CD4-positive, alpha-beta T cell treated with Interleukin-17A for 4 hours (primary cell): ENCODE measurements at regions not wholly inside any gene's neighbourhood (a gene's known extent, or its start where the extent isn't known, plus 50 kb on each side); places are given as distances from the start of the nearest gene placed in this dataset.

ENCODE experiments used
- DNase-seq: peaks from one replicate; pipeline ENCODE4 v3.0.0-alpha.2; 2020; ENCODE audit warnings: mixed read lengths

DNA sequence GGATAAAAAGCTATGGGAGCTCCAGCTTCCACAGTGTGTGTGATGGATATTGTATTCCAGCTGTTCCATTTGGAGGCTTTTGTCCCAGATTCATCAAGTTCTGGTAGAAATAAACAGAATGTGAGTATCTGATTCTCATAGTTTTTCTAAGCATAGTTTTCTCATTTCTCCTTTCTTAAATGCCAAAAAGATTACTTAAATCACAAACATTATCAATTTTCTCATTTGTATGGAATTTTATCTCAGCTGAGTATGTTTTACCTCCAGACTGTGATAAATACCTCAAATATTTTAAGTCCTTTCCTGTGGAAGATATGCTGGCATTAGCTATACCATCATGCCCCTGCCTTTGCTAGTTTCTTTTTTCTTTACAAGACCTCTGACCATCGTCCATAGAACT is 767.3 kb downstream of the TFAP2A start:
- DNase-seq = no peak

DNA sequence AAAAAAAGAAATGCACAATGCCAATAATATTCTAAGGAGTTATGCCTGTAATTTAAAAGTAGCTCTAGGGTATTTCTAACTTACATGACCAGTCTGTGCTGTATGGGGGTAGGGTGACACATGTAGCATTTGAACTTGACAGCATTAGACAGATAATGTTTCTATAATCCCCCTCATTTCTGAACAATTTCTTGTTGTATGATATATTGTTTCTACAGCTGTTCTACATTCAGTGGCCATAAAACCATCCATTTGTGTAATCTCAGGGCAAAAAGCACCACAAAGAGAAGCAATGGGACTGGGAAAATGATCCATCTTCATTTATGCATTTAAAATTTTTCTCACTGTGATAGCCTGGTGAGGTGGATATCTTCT is 767.8 kb downstream of the TFAP2A start:
- no peak for DNase-seq

DNA sequence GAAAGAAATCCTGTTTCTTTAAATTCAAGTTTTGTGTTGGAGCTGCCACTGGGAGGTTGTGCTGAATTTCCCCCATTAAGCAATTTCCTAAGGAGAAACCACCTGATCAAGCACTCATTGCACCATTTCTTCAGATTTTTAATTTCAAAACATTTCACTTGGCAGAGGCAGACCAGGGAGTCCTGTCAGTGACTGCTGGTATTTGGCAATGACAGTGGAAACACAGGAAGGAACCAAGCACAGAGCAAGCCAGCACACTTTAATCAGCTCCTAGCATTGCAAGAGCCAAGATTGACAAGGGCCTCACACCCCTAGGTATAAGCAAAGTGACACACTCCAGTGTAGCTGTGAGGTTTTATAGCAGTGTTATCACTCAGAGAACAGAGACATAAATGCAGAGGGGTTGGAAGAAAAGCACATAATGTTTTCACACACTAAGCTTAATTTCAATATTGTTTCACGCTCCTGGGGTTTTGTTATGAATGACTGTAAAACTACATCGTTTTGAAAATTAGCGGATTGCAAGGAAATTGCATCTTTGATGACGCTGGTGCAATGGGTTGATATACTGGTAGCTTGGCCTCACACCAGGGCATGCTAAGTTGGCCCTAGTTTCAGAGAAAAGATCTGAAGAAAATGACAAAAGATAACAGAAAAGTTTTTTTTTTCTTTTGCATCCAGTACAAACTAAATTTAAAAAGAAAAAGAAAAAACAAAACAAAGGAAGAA is 768.4 kb downstream of the TFAP2A start:
- no peak for DNase-seq

DNA sequence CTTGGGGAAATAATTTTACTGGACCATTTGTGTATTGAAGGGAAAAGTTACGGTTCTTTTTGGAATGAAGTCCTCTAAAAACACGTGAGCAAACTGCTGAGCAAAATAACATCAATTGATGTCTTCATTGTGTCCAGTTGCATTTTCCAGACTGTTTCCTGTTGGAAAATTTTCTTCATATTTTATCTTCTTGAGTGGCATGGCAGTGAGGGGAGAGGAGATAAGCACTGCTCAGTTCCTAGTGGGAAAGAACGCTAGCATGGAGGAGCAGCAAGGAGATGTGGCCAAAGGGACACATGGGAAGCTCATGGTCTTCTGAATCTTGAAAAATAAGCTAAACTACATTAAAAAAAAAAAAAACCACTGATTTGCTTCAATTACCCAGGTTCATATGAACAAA is 776.0 kb downstream of the TFAP2A start:
- no peak for DNase-seq

DNA sequence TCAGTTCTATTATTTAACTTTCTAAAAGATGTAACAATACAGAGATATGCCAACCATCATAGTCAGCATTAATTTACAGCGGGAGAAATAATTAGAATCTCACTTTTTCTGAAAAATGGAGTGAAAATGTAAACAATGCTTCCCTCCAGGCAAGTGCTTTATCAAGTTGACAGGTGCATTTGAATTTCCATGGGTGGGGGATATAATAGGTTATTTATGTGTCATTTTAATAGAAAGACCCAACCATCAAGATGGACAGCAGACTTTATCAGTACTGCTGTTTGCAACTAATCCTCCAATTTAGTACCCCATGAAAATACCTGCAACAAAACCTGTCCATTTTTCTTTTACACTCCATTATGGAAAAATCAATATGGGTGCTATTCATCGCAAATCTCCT is 780.1 kb downstream of the TFAP2A start:
- DNase-seq = no peak

DNA sequence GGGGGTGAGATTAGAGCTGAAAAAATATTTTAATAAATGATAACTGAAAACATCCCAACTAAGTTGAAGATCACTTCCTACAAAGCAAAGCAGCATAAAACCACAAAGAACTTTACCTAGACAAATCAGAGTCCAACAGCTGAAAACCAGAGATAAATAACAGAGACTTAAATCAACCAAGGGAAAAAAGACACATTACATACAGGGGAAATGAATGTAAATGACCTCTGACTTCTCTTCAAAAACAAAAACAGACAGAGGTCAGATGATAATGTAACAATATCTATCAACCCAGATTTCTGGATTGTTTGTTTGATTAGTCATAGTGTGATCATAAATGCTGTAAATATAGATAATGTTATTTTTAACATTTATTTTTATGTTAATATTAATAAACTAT is 782.8 kb downstream of the TFAP2A start:
- DNase-seq = no peak

DNA sequence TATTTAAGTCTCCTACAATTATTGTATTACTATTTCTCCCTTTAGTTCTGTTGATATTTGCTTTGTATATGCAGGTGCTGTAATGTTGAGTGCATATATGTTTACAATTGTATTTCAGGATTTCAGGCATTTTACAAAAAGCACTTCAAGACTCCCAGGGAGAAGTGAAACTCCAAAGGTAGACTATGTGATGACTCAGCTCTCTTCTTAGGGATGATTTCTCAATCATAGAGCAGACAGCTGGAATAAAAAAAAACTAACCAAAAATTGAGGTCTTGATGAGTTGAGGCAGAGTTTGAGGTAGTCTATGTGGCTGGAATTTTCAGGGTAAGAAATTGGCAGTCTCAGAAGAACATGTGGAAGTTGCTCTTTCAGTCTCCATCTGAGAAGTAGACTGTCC is 786.1 kb downstream of the TFAP2A start:
- DNase-seq = no peak

DNA sequence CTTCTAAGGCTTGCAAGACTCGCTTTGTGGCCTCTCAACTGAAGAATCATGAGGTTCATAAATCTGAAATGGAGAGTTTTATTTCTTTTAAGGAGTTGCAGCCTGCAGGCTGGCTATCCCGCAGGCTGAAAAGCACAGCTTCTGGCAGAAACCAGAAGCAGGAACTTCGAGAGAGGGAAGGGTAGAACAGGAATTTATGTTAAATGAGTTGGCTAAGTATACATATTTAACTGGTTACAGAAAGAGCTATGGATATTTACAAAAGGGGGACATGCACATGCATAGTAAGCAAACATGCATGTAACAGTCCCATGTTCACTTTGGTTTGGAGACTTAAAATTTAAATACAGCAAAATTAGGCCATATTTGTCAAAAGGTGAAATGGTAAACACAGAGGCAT is 787.0 kb downstream of the TFAP2A start:
- DNase-seq = no peak

DNA sequence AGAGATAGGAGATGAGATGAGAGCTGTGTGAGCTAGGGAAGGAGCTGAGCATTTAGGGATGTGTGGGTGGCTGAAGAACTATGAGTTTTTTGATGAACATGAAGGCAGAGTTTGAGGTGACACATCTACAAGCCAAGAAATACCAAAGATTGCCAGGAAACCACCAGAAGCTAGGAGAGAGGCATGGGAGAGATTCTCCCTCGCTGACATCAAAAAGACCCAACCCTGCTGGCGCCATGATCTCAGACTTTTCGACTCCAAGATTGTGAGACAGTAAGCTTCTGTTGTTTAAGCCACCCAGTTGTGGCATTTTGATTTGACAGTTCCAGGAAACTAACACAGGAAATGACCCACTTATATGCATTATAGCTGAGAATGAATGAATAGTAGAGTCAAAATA is 790.9 kb downstream of the TFAP2A start:
- no peak for DNase-seq

DNA sequence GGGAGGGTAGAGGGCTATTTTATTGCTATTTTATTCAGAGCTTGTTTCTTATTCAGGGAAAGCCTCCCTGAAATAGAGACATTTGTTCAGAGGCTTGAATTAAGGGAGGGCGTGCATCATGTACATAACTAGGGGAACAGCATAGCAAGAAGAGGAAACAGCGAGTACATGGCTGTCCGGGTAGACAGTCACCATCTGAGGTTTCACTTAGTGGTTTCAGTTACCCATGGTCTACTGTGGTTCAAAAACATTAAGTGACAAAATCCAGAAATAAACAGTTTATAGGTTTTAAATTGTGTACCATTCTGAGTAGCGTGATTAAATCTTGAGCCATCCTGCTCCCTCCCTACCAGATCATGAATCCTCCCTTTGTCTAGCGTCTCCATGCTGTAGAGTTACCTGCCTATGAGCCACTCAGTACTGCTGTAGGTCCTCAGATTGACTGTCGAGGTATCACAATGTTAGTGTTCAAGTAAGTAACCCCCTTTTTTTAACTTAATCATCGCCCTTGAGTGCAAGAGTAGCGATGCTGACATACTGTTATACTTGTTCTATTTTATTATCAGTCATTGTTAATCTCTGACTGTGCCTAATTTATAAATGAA is 791.5 kb downstream of the TFAP2A start:
- DNase-seq = no peak

DNA sequence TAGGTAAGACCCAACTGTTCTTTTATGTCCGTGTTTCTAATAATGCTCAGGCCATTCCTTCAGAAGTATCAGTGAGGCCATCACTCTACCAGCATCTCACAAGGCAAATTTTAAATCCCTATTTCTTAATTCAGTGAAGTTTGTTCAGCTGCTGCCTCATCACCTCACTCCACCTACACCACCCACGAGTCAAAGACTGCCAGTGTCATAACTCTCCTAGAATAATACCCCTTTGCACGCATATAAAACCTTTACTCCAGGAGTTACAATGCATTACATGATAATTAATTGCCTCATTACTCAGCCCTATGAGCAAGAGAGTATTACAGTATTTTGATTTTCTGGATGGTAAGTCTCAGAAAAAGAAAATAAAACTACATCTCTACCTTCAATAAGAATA is 793.6 kb downstream of the TFAP2A start:
- no peak for DNase-seq

DNA sequence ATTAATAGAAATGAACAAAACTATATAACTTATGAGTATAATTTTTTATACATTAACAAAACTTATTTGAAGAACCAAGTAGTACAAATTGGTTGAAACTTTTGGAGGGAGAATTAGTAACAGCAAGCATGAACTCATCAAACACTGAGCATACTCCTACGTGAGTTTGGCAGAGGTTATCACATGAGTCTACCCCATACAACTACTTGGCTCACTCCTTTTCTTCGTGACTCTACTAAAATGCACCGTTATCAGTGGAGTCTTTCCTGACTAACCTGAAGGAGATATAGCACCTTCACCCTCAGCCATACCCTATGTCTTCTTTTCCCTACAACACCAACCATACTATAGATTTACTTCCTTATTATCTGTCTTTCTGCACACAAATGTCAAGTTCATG is 794.2 kb downstream of the TFAP2A start:
- DNase-seq = no peak

DNA sequence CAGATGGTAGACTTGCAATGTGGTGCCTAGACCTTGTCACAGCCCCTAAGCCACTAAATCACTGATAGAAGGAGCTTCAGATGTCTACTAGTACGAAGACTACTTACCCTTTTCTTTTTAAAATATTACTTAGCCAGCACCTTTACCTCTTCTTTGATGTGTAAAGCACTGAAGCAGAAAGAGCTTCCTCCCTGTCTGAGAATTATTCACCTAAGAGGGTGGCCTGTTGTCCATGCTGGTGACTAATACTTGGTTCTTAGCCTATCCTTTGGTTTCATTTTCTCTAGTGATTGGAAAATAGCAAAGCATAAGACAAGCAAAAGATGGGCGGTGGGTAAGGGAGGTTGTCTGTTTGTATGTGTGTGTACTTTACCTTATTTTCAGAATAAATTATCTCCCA is 794.6 kb downstream of the TFAP2A start:
- DNase-seq = no peak

DNA sequence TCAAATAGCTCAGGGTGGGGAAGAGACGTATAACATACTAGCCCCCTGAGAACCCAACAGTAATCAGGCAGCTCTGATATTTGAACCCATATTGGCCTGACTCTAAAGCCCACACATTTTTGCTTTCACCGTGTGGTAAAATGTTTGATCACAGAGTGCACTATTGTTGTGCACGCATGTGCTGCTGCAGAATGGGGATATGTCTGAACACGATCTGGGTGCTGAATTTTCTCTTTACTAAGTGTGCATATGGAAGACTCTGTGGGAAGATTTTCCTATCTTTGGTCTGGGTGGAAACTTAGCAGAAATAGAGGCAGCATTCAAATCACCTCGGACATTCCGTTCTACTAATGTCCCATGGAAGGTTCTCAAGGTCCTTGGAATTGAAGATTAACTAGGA is 800.1 kb downstream of the TFAP2A start:
- DNase-seq = no peak

DNA sequence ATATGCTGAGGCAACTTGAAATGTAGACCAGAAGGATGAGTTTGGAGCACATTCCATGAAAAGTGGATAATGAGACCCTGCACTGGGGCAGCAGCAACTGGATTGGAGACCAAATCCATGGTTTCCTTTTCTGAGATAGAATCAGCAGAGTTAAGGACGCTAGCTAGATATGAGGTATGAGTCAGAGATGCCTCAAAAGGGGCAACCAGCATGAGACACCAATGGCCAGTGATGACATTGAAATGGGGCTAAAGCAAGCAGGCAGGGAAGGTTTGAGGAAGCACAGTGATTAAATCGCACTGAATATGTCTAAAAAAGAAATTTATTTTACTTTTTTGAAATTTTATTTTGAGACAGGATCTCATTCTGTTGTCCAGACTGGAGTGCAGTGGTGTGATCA is 802.4 kb downstream of the TFAP2A start:
- no peak for DNase-seq

DNA sequence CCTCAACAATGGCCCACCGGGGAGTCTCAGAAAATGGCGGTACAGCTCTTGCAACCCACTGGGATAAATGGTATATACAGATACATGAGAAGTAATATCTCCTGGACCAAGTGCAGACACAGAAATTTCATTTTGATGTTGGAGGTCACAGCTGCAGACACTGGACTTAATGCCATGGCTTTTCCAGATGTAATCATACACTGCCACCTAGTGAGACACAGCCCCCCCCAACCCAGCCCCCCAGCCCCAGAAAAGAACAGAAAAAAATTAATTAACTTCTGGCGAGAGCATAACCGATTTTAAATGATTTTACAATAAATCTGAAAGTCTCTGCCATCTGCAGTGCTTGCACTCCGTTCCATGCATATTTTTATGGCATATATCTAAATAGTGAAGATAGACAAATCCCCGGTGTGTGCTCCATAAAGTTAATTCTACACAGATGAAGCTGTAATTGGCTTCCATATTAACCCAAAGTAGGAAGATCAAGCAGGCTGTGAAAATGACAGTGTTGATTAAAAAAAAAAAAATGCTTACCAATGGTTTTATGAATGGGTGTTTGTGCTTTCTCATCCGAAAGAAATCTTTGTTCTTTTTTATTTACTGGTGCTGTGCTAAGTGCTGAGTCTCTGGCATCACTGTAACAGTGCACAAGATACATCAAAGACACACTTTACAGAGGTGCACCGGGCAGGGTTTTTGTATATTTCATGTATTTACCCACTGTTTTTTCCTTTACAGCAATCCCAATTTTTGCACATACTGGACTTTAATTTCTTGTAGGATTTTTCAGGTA is 804.1 kb downstream of the TFAP2A start:
- no peak for DNase-seq

DNA sequence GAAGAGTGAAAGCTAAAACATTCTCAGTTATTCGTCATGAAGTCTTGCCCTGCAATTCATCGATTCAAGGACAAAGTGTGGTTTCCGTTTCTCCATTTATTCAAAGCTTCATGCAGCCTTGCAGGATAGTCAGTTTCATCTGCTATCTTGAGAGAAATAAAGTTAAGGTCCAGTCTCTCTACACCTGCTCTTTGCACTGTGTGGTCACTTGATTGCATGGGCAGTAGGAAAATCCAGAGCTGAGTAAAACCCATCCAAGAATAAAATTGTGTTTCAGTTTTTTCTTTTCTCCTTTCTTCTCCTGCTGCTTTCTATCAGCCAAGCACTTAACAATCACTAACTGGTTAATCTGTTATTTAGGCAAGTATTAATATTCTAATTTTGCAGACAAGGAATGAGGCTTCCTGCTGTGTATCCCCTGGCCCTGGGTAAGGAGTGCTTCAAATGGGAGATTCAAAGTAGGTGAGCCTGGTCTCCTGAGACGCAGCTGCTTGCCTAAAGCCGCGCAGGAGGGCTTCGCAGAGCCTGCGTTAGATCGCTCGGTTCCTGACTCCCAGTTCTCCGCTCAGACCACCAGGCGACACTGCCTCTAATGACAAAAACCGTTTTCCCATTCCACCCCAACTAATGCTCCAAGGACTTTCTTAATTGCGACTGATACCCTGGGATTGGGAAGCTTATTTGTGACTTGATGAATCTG is 808.3 kb downstream of the TFAP2A start:
- DNase-seq = no peak

DNA sequence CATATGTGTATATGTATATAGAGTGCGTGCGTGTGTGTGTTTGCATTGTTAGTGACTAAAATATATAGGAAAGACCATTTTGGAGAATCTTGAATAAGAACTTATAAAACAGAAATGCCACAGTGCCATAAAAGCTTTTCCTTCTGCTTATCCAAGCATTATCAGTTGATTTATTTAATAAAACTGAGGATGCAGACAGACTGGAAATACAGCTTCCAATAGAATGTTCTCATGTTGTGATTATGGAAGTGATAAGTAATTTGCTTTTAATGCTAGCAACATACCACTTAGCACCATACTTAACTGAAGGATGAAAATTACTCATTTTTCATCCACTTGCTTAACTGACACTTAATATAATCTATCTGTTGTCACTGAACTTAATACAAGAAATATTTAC is 820.1 kb downstream of the TFAP2A start:
- no peak for DNase-seq

DNA sequence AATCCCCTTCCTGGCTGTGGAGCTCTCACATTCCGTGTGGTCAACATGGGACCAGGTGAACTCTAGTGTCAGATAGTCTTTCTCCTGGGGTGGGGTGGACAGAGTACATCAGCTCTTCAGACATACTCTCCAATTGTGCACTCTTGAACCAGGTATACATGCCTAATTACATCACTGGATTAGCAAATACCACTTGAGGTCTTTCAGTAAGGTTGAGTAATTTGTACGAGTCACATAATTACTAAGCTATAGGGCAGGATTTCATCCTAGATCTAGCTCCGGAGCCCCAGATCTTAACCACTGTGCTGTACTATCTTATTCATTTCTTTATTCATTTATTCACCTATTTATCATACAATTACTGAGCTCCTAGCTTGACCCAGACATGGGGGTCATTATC is 821.3 kb downstream of the TFAP2A start:
- DNase-seq = no peak

DNA sequence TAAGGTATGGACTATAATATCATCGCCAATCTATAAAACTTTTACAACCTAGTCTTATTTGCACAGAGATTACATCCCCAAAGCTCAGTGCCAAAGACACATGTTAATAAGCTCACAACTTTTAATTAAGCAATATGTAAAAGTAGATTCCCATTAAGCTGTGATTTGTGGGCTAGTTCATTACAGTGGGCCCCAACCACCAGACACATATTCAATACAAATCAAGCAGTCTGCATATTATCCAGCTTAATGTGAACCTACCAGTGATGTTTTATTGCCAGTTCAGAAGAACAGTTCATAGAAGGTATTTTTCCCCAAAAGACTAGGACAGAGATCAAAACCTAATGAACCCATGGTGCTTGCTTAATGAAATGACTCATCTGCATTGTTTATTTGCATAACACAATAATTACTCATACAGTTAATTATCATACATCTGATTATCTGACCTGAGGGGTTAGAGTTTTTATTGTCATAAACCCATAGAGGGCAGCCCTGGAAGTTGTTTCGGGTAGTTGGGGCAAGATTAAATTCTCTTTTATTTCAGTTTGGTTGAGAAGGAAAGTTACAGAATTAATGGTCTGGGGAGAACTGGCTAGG is 831.0 kb downstream of the TFAP2A start:
- no peak for DNase-seq

DNA sequence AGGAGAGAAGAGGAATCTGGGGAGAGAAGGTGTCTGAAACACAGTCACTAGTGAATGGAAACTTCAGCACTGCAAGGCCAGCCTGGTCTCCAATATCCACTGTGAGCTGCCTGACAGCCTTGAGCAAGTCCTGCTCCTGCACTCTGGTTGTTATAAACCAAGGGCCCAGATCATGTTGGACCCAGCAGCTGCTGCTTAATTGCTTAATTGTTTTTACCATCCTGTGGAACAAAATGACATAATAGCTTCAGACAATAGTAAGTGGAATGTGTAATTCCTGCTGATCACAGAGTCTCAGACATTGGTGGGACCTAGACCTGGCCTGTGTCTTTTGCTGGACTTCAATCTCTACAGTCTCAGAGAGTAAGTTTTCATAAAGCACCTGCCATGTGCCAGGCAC is 833.7 kb downstream of the TFAP2A start:
- DNase-seq = no peak

DNA sequence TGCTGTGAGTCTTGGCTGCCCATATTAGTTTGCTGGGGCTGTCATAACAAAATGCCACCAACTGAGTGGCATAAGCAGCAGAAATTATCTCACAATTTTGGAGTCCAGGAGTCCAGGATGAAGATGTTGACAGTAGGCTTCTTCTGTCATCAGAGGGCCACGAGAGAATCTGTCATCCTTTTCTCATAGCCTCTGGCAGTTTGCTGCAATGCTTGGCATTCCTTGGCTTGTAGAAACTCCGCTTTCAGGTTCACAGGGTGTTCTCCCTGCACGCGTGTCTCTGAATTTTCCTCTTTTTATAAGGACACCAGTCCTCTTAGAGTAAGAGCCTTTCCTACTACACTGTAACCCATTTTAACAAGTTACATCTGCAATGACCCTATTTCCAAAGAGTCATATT is 838.4 kb downstream of the TFAP2A start:
- no peak for DNase-seq

DNA sequence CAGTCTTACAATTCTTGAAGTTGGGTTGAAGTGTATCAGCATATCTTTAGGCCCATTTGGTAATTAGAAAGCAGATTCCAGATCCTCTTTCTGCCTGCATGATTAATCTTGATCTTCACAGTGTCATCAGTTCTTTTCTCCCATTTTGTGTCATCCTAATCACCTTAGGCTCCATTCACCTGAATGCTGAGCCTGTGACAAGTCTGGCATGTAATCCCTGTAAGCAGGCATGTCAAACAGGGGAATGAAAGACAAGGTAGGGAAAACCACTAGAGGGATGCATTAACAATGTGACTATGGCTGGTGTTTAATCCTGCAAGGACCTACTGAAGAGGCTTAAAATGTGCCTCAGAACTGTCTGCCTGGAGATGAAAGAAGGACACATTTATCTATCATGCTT is 848.8 kb downstream of the TFAP2A start:
- DNase-seq = no peak
